ENCODE measurements at regions not wholly inside any gene's neighbourhood (a gene's known extent, or its start where the extent isn't known, plus 50 kb on each side); places are given as distances from the start of the nearest gene placed in this dataset.

DNA sequence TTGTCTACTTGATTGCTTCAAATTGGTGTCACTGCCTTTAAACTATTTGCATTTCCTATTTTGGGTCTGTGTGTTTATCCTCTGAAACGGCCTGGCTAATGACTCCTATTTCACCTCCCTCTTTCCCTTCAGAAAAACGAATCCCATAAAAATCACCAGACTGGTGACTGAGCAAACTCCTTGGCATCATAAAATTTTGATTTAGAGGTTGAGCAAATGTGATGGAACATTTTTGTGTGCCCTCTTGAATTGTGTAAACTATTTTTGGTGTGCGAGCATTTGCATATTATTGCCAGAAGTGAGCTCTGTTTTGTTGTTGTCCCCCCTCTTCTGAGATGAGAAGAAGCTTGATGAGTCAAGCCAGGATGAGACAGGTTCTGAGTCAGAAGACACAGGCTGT is 316.1 kb downstream of the AJAP1 start:
- TF ChIP-seq POLR2A (IDR thresholded peaks at IDR 0.05) (no peak), POLR2AphosphoS5 (IDR thresholded peaks at IDR 0.05) (no peak), EP300 (IDR thresholded peaks at IDR 0.05; ENCODE audit: low read depth) (no peak)
- TF ChIP-seq, protein P1, sequence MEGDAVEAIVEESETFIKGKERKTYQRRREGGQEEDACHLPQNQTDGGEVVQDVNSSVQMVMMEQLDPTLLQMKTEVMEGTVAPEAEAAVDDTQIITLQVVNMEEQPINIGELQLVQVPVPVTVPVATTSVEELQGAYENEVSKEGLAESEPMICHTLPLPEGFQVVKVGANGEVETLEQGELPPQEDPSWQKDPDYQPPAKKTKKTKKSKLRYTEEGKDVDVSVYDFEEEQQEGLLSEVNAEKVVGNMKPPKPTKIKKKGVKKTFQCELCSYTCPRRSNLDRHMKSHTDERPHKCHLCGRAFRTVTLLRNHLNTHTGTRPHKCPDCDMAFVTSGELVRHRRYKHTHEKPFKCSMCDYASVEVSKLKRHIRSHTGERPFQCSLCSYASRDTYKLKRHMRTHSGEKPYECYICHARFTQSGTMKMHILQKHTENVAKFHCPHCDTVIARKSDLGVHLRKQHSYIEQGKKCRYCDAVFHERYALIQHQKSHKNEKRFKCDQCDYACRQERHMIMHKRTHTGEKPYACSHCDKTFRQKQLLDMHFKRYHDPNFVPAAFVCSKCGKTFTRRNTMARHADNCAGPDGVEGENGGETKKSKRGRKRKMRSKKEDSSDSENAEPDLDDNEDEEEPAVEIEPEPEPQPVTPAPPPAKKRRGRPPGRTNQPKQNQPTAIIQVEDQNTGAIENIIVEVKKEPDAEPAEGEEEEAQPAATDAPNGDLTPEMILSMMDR (IDR thresholded peaks at IDR 0.05) = no peak
